ENCODE measurements at regions not wholly inside any gene's neighbourhood (a gene's known extent, or its start where the extent isn't known, plus 50 kb on each side); places are given as distances from the start of the nearest gene placed in this dataset.
"Not testable (repeated sequence)": the region's sequence is repeated elsewhere in the genome, so short reads cannot be mapped to it uniquely, and the experiment has no call there.

GRCh38 chr15:84094720-84095119 is 140.9 kb upstream of the GOLGA6L4 start:
- not testable (repeated sequence) for DNase-seq (ENCODE audit: low read depth)

GRCh38 chr15:84097053-84097452 is 138.5 kb upstream of the GOLGA6L4 start:
- not testable (repeated sequence) for DNase-seq (ENCODE audit: low read depth)

GRCh38 chr15:84098604-84099003 is 137.0 kb upstream of the GOLGA6L4 start:
- no peak for DNase-seq (ENCODE audit: low read depth)

GRCh38 chr15:84099181-84099580 is 136.4 kb upstream of the GOLGA6L4 start:
- DNase-seq (ENCODE audit: low read depth) = no peak

- DNase-seq (ENCODE audit: low read depth) = no peak
Measured at GRCh38 chr15:84103345-84103744, 132.2 kb upstream of the GOLGA6L4 start.

- no peak for DNase-seq (ENCODE audit: low read depth)
Measured at GRCh38 chr15:84104853-84105252, 130.7 kb upstream of the GOLGA6L4 start.

- DNase-seq (ENCODE audit: low read depth) = no peak
Measured at GRCh38 chr15:84108728-84109127, 126.8 kb upstream of the GOLGA6L4 start.

- no peak for DNase-seq (ENCODE audit: low read depth)
Measured at GRCh38 chr15:84111575-84111974, 124.0 kb upstream of the GOLGA6L4 start.

- DNase-seq (ENCODE audit: low read depth) = no peak
Measured at GRCh38 chr15:84112025-84112424, 123.5 kb upstream of the GOLGA6L4 start.

GRCh38 chr15:84113919-84114318 is 121.7 kb upstream of the GOLGA6L4 start:
- DNase-seq (ENCODE audit: low read depth) = no peak

GRCh38 chr15:84114680-84115079 is 120.9 kb upstream of the GOLGA6L4 start:
- DNase-seq (ENCODE audit: low read depth) = not testable (repeated sequence)

GRCh38 chr15:84119351-84119750 is 116.2 kb upstream of the GOLGA6L4 start:
- DNase-seq (ENCODE audit: low read depth) = not testable (repeated sequence)

GRCh38 chr15:84120903-84121302 is 114.7 kb upstream of the GOLGA6L4 start:
- not testable (repeated sequence) for DNase-seq (ENCODE audit: low read depth)

- DNase-seq (ENCODE audit: low read depth) = not testable (repeated sequence)
Measured at GRCh38 chr15:84128706-84129105, 106.9 kb upstream of the GOLGA6L4 start.

GRCh38 chr15:84130098-84130831 is 105.3 kb upstream of the GOLGA6L4 start:
- not testable (repeated sequence) for DNase-seq (ENCODE audit: low read depth)

GRCh38 chr15:84135931-84136456 is 99.6 kb upstream of the GOLGA6L4 start:
- not testable (repeated sequence) for DNase-seq (ENCODE audit: low read depth)

- DNase-seq (ENCODE audit: low read depth) = peak; percentile 50
Measured at GRCh38 chr15:84142888-84143337, 92.7 kb upstream of the GOLGA6L4 start.

GRCh38 chr15:84143753-84144314 is 91.7 kb upstream of the GOLGA6L4 start:
- no peak for DNase-seq (ENCODE audit: low read depth)

GRCh38 chr15:84144946-84145345 is 90.6 kb upstream of the GOLGA6L4 start:
- DNase-seq (ENCODE audit: low read depth) = not testable (repeated sequence)

GRCh38 chr15:84146299-84146698 is 89.3 kb upstream of the GOLGA6L4 start:
- DNase-seq (ENCODE audit: low read depth) = not testable (repeated sequence)

GRCh38 chr15:84147307-84147706 is 88.3 kb upstream of the GOLGA6L4 start:
- DNase-seq (ENCODE audit: low read depth) = not testable (repeated sequence)

GRCh38 chr15:84151205-84151931 is 84.2 kb upstream of the GOLGA6L4 start:
- no peak for DNase-seq (ENCODE audit: low read depth)
